T-helper 1 cell treated with Interleukin-12 subunit alpha and Interleukin-12 subunit beta and Interleukin-4 antibody, amounts not matched to agents 30 μg/mL and 1 μg/mL, for 36 hours (primary cell): ENCODE measurements at regions not wholly inside any gene's neighbourhood (a gene's known extent, or its start where the extent isn't known, plus 50 kb on each side); places are given as distances from the start of the nearest gene placed in this dataset.
"Not testable (repeated sequence)": the region's sequence is repeated elsewhere in the genome, so short reads cannot be mapped to it uniquely, and the experiment has no call there.

ENCODE experiments used
- H3K27ac Mint-ChIP-seq: one replicate; pipeline ENCODE4 v1.8.0; 2021; ENCODE audit warnings: mild to moderate bottlenecking, mixed read lengths
- H3K27me3 Mint-ChIP-seq: one replicate; pipeline ENCODE4 v1.8.0; 2021; ENCODE audit warnings: low read depth, mixed read lengths
- H3K36me3 Mint-ChIP-seq: one replicate; pipeline ENCODE4 v1.8.0; 2021; ENCODE audit warnings: low read depth, mixed read lengths
- H3K4me1 Mint-ChIP-seq: one replicate; pipeline ENCODE4 v1.8.0; 2021; ENCODE audit warnings: low read depth, mixed read lengths
- H3K4me3 Mint-ChIP-seq: one replicate; pipeline ENCODE4 v1.8.0; 2021; ENCODE audit warnings: mild to moderate bottlenecking, moderate library complexity, mixed read lengths
- H3K9me3 Mint-ChIP-seq: one replicate; pipeline ENCODE4 v1.8.0; 2021; ENCODE audit warnings: mixed read lengths

DNA sequence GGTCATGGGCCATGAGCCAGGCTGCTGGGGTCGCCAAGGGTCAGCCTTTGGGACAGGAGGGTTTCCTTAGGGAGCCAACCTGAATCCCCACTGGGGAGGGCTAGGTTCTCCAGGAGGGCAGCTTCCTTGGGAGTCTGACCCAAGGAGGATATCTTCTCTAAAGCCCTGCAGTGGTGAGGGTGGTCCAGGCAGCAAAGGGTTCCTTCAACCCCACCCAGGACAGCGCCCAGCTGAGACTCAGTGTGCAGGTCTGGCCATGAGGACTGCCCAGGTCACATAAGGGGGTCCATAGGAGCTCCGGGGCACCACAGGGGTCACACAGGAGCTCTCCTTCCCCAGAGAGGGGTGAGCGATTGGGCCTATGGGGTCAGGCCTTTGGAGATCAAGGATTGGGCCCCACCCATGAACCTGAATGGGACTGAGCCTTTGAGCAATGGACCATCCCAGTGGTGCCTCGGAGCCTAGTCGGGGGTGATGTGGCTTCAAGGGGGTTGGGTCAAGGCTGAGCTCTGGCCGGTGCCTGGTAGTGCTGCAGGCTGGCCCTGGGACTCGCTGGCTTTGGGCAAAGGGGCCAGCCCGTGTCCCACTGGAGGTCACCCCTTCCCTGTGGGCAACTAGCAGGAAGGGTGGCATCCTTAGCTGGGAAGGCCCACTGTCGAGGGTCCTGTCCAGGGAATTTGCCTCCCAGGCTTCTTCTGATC is 216.5 kb downstream of the SNRPN start:
- Mint-ChIP-seq H3K27ac (no peak overlapping the region), H3K4me1 (no peaks in the 10 kb centered on the region), H3K9me3 (peaks cover 48% of the 10 kb centered on the region), H3K27me3 (no peaks in the 10 kb centered on the region), H3K4me3 (no peak overlapping the region), H3K36me3 (no peaks in the 10 kb centered on the region)

DNA sequence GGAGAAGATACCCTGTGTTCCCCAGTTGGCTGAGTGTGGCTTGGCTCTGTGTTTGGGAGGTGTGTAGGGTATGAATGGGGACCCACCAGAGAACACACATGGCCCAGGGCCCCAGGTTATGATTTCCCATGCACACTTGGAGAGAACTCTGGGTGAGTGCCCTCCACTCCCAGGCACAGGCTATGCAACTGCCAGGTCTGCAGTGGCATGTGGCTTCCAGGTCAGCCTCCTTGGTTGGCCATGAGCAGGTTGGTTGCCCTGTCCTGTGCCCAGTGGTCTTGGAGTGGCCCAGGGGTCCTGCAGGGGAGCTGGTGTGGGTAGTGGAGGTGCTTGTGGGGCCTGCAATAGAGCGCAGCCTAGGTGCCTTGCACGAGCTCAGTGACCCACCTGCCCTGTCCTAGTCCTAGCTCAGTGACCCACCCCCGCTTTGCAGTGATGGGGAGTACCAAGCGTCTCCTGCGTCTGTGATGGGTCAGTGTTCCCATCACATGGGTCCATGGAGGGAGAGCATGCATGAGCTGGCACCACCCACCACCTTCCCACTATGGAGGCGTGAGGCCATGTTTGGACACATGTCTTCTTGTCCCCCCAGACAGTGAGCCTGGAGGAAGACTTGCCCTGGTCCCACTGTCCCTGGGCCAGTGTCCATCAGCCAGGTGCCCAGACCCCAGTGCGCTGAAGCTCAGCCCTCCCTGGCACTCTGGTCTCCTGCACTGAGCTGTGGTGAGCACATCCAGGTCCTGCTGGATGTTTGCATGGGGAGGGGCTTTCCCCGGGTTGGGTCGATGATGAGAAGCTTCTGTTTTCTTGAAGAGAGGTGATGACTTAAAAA is 217.3 kb downstream of the SNRPN start:
- H3K4me3 Mint-ChIP-seq = no peak overlapping the region
- no peak overlapping the region for H3K27ac Mint-ChIP-seq
- H3K4me1 Mint-ChIP-seq = no peaks in the 10 kb centered on the region
- no peaks in the 10 kb centered on the region for H3K36me3 Mint-ChIP-seq
- no peaks in the 10 kb centered on the region for H3K27me3 Mint-ChIP-seq
- H3K9me3 Mint-ChIP-seq = peaks cover 48% of the 10 kb centered on the region

DNA sequence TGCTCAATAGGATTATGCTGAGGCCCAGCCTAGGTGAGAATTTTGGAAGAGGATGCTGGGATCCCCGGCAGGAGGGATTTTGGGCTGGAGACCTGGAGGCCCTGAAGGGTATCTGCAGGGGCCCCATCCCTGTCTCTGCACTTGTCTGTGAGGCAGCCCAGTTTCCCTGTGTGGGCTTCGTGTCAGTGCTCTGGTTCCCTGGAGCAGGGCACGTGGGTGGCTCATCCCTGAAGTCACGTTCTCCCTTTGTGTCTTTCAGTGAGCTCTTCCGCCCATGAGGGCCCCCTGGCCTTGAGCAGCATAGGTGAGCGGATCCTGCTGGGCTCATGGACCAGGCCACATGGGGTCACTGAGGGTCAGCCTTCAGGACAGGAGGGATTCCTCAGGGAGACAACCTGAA is 217.9 kb downstream of the SNRPN start:
- Mint-ChIP-seq H3K36me3 (no peaks in the 10 kb centered on the region), H3K4me1 (no peaks in the 10 kb centered on the region), H3K9me3 (peaks cover 48% of the 10 kb centered on the region), H3K27me3 (no peaks in the 10 kb centered on the region), H3K4me3 (no peak overlapping the region), H3K27ac (no peak overlapping the region)

DNA sequence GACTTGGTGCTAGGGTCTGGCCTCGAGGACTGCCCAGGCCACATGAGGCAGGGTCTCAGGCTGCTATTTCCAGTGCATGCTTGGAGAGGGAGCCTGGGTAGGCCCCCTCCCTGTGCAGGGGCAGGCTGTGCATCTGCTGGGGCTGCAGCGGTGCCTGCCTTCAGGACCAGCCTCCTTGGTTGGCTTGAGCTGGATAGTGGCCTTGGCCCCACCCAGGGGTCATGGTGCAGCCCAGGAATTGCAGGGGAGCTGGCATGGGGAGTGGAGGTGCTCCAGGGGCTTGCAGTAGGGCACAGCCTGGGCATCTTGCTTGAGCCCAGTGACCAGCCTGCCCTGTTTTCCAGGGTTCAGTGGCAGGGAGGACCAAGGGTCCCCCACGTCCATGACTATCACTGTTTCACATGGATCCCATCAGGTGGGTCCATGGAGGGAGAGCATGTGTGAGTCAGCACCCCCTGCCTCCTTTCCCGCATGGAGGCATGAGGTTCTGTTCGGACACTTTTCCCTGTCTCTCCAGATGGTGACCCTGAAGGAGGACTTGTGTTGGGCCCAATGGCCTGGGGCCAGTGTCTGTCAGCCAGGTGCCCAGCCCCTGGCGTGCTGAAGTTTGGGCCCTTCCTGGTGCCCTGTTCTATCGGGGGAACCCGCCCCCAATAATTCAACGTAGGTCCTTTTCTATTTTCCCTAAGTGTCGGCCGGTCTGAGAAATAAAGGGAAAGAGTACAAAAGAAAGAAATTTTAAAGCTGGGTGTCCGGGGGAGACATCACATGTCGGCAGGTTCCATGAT is 218.6 kb downstream of the SNRPN start:
- no peak overlapping the region for H3K27ac Mint-ChIP-seq
- H3K4me3 Mint-ChIP-seq = no peak overlapping the region
- no peaks in the 10 kb centered on the region for H3K27me3 Mint-ChIP-seq
- no peaks in the 10 kb centered on the region for H3K4me1 Mint-ChIP-seq
- H3K36me3 Mint-ChIP-seq = no peaks in the 10 kb centered on the region
- peaks cover 51% of the 10 kb centered on the region for H3K9me3 Mint-ChIP-seq

DNA sequence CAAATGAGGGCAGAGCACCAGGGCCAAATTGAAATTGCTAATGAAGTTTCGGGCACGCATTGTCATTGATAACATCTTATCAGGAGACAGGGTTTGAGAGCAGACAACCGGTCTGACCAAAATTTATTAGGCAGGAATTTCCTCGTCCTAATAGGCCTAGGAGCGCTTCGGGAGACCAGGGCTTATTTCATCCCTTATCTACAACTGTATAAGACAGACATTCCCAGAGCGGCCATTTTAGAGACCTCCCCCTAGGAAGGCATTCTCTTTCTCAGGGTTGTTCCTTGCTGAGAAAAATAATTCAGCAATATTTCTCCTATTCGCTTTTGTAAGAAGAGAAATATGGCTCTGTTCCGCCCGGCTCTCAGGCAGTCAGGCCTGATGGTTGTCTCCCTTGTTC is 219.4 kb downstream of the SNRPN start:
- not testable (repeated sequence) for H3K27ac Mint-ChIP-seq, H3K36me3 Mint-ChIP-seq, H3K4me1 Mint-ChIP-seq, H3K27me3 Mint-ChIP-seq, H3K4me3 Mint-ChIP-seq
- peaks cover 56% of the 10 kb centered on the region for H3K9me3 Mint-ChIP-seq

DNA sequence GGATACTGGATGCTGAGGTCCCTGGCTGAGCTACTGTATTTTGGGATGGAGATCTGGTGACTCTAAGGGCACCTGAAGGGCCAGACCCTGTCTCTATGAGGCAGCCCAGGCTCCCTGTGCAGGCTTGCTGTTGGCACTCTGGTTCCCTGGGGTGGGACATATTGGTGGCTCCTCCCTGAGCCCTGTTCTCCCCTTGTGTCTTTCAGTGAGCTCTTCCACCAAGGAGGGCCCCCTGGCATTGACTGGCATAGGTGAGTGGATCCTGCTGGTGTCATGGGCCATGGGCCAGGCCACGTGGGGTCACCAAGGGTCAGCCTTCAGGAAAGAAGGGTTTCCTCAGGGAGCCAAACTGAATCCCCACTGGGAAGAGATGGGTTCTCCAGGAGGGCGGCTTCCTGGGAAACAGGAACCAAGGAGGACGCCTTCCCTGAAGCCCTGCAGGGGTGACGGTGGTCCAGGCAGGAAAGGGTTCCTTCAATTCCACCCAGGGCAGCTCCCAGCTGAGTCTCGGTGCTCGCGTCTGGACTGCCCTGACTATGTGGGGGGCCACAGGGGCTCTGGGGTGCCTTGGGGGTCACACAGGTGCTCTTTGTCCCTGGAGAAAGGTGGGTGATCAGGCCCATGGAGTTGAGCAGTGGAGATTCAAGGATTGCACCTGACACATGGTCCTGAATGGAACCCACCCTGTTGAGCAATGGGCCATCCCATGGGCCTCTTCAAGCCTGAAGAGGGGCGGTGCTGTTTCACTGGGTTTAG is 220.4 kb downstream of the SNRPN start:
- H3K27ac Mint-ChIP-seq = no peak overlapping the region
- H3K27me3 Mint-ChIP-seq = no peaks in the 10 kb centered on the region
- no peaks in the 10 kb centered on the region for H3K4me1 Mint-ChIP-seq
- H3K36me3 Mint-ChIP-seq = no peaks in the 10 kb centered on the region
- H3K4me3 Mint-ChIP-seq = no peak overlapping the region
- H3K9me3 Mint-ChIP-seq = peaks cover 50% of the 10 kb centered on the region

DNA sequence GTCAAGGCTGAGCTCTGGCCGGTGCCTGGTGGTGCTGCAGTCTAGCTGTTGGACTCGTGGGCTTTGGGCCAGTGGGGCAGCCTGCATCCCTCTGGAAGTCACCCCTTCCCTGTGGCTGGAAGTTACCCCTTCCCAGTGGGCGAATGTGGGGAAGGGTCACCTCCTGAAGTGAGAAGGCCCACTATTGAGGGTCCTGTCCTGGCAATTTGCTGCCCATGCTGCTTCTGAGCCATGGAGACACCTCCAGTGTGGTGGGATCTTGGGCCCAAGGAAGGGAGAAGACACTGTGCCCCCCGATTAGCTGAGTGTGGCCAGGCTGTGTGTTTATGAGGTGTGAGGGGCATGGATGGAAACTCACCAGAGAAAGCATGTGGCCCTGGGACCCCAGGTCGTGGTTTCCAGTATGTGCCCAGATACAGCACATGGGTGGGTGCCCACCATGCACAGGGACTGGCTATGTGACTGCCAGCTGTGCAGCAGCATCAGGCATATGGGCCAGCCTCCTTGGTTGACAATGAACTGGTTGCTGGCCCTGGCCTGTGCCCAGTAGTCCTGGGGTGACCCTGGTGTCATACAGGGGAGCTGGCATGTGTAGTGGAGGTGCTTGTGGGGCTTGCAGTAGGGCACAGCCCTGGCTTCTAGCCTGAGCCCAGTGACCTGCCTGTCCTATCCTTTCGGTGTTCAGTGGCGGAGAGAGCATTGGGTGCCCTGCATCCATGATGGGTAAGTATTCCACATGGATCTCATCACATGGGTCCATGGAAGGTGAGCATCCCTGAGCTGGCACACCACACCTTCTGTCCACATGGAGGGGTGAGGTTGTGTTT is 221.2 kb downstream of the SNRPN start:
- H3K4me3 Mint-ChIP-seq = no peak overlapping the region
- H3K4me1 Mint-ChIP-seq = no peaks in the 10 kb centered on the region
- H3K9me3 Mint-ChIP-seq = peaks cover 51% of the 10 kb centered on the region
- H3K36me3 Mint-ChIP-seq = no peaks in the 10 kb centered on the region
- no peak overlapping the region for H3K27ac Mint-ChIP-seq
- no peaks in the 10 kb centered on the region for H3K27me3 Mint-ChIP-seq

DNA sequence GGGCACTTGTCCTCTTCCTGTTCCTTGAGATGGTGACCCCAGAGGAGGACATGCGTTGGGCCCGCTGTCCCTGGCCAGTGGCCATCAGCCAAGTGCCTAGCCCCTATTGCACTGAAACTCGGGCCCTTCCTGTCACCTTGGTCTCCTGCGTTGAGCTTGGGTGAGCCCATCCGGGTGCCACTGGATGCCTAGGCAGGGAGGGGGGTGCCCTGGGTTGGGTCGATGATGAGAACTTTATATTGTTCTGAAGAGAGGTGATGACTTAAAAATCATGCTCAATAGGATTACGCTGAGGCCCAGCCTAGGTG is 221.8 kb downstream of the SNRPN start:
- no peak overlapping the region for H3K4me3 Mint-ChIP-seq
- H3K9me3 Mint-ChIP-seq = peaks cover 55% of the 10 kb centered on the region
- no peaks in the 10 kb centered on the region for H3K27me3 Mint-ChIP-seq
- no peak overlapping the region for H3K27ac Mint-ChIP-seq
- no peaks in the 10 kb centered on the region for H3K4me1 Mint-ChIP-seq
- no peaks in the 10 kb centered on the region for H3K36me3 Mint-ChIP-seq

DNA sequence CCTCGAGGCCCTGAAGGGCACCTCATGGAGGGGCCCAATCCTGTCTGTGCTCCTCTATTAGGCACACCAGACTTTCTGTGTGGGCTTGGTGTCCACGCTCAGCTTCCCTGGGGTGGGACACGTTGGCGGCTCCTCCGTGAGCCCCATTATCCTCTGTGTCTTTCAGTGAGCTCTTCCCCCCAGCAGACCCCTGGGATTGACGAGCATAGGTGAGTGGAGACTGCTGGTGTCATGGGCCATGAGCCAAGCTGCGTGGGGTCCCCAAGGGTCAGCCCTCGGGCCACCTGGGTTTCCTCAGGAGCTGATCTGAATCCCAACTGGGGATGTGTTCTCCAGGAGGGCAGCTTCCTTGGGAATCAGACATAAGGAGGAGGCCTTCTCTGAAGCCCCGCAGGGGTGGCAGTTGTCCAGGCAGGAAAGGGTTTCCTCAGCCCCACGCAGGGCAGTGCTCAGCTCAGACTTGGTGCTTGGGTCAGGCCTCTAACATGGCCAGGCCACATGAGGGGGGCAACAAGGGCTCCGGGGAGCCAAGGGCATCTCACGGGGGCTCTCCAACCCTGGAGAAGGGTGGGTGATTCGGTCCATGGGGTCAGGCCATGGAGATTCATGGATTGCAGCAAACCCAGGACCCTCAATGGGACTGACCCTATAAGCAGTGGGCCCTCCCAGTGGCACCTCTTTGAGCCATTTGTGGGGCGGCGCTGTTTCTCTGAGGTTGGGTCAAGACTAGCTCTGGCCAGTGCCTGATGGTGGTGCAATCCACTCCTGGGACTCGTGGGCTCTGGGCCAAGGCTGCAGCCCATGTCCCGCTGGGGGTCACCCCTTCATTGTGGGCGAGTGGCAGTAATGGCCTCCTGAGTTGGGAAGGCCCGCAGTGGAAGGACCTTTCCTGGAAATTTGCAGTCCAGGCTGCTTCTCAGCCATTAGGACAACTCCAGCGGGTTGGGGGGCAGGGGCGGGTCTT is 222.5 kb downstream of the SNRPN start:
- no peaks in the 10 kb centered on the region for H3K27me3 Mint-ChIP-seq
- no peak overlapping the region for H3K27ac Mint-ChIP-seq
- H3K9me3 Mint-ChIP-seq = peaks cover 59% of the 10 kb centered on the region
- H3K4me3 Mint-ChIP-seq = no peak overlapping the region
- H3K36me3 Mint-ChIP-seq = no peaks in the 10 kb centered on the region
- H3K4me1 Mint-ChIP-seq = no peaks in the 10 kb centered on the region

DNA sequence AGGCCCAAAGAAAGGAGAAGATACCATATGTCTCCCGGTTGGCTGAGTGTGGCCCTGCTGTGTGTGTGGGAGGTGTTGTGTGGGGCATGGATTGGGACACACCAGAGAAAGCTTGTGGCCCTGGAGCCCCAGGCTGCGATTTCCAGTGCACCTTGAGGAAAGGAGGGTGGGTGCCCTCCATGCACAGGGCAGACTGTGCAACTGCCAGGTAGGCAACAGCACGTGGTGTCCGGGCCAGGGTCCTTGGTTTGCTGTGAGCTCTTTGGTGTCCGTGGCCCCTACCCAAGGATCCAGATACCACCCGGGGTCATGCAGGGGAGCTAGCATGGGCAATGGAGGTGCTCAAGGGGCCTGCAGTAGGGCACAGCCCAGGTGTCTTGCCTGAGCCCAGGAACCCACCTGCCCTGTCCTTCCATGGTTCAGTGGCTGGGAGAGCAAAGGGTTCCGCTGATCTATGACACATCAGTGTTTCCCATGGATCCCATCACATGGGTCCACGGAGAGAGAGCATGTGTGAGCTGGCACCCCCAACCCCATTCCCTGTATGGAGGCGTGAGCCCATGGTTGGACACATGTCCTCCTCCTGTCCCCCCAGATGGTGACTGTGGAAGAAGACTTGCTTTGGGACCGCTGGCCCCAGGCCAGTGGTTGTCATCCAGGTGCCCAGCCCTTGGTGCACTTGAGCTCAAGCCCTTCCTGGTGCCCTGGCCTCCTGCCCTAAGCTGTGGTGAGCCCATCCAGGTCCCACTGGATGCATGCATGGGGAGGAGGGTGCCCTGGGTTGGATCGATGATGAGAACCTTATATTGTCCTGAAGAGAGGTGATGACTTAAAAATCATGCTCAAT is 223.4 kb downstream of the SNRPN start:
- Mint-ChIP-seq H3K27ac (no peak overlapping the region), H3K9me3 (peaks cover 60% of the 10 kb centered on the region), H3K36me3 (no peaks in the 10 kb centered on the region)

DNA sequence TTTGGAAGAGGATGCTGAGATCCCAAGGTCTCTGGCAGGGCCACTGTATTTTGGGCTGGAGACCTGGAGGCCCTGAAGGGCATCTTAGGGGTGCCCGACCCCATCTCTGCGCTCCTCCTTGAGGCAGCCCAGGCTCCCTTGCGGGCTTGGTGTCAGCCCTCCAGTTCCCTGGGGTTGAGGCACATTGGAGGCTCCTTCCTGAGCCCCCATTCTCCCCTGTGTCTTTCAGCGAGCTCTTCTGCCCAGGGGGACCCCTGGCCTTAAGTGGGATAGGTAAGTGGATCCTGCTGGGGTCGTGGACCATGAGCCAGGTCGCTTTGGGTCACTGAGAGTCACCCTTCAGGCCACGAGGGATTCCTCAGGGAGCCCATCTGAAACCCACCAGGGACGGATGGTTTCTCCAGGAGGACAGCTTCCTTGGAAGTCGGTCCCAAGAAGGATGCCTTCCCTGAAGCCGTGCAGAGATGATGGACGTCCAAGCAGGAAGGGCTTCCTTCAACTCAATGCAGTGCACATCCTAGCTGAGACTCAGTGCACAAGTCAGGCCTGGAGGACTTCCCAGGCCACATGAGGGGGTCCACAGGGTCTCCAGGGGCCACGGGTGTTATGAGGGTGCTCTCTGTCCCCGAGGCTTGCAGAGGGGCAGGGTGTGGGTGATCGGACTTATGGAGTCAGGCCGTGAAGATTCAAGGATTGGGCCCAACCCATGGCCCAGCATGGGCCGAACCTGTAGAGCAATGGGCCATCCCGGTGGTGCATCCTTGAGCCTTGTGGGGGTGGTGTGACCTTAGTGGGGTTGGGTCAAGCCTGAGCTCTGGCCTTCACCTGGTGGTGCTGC is 224.3 kb downstream of the SNRPN start:
- H3K4me3 Mint-ChIP-seq = no peak overlapping the region
- H3K36me3 Mint-ChIP-seq = no peaks in the 10 kb centered on the region
- no peaks in the 10 kb centered on the region for H3K27me3 Mint-ChIP-seq
- peaks cover 57% of the 10 kb centered on the region for H3K9me3 Mint-ChIP-seq
- H3K27ac Mint-ChIP-seq = no peak overlapping the region
- no peaks in the 10 kb centered on the region for H3K4me1 Mint-ChIP-seq

More for the DNA sequence above, 223.4 kb downstream of the SNRPN start:
- no peaks in the 10 kb centered on the region for H3K27me3 Mint-ChIP-seq
- H3K4me1 Mint-ChIP-seq = no peaks in the 10 kb centered on the region
- H3K4me3 Mint-ChIP-seq = no peak overlapping the region
